Osteoblast (primary cell): ENCODE measurements at regions not wholly inside any gene's neighbourhood (a gene's known extent, or its start where the extent isn't known, plus 50 kb on each side); places are given as distances from the start of the nearest gene placed in this dataset.

ENCODE experiments used
- DNase-seq: peaks from one replicate; pipeline ENCODE4 v3.0.0; 2011; ENCODE audit warnings: low spot score, mixed read lengths; ENCODE audit not compliant: insufficient read length; ENCODE audit errors: missing footprints
- H2AFZ ChIP-seq: 2 replicates; pipeline ENCODE4 v1.6.0; 2011; ENCODE audit warnings: mild to moderate bottlenecking, low read length
- H3K27ac ChIP-seq: 2 replicates; pipeline ENCODE4 v1.5.1; 2011; ENCODE audit warnings: mild to moderate bottlenecking, low read depth, low read length, moderate library complexity
- H3K27me3 ChIP-seq: 2 replicates; pipeline ENCODE4 v1.6.0; 2012; ENCODE audit warnings: mild to moderate bottlenecking, control low read depth, inconsistent platforms, low read length, moderate library complexity; ENCODE audit not compliant: insufficient read depth
- H3K36me3 ChIP-seq: 2 replicates; pipeline ENCODE4 v1.5.1; 2011; ENCODE audit warnings: mild to moderate bottlenecking, low read length, control low read depth, moderate library complexity; ENCODE audit not compliant: insufficient read depth
- H3K4me1 ChIP-seq: 2 replicates; pipeline ENCODE4 v1.5.1; 2011; ENCODE audit warnings: mild to moderate bottlenecking, low read length, control low read depth, moderate library complexity; ENCODE audit not compliant: insufficient read depth
- H3K4me2 ChIP-seq: 2 replicates; pipeline ENCODE4 v1.6.0; 2011; ENCODE audit warnings: mild to moderate bottlenecking, low read length; ENCODE audit not compliant: insufficient read depth
- H3K4me3 ChIP-seq: fragments of 200-600 bp; sonication (generic); 3 replicates; pipeline ENCODE4 v1.5.1; 2012; ENCODE audit warnings: mild to moderate bottlenecking, low read length, inconsistent platforms; ENCODE audit not compliant: insufficient read depth
- H3K79me2 ChIP-seq: 2 replicates; pipeline ENCODE4 v1.6.0; 2012; ENCODE audit warnings: mild to moderate bottlenecking, low read length, control low read depth, inconsistent platforms; ENCODE audit not compliant: insufficient read depth
- H3K9me3 ChIP-seq: 2 replicates; pipeline ENCODE4 v1.5.1; 2011; ENCODE audit warnings: low read depth, low read length, control low read depth
- H4K20me1 ChIP-seq: 2 replicates; pipeline ENCODE4 v1.6.0; 2012; ENCODE audit warnings: mild to moderate bottlenecking, low read length, control low read depth; ENCODE audit not compliant: insufficient read depth
- TF ChIP-seq, protein P1 (sequence below): IDR thresholded peaks from 2 replicates; pipeline ENCODE4 v1.5.1; 2011; ENCODE audit warnings: mild to moderate bottlenecking, low read depth, low read length, moderate library complexity; ENCODE audit errors: extremely low read depth

DNA sequence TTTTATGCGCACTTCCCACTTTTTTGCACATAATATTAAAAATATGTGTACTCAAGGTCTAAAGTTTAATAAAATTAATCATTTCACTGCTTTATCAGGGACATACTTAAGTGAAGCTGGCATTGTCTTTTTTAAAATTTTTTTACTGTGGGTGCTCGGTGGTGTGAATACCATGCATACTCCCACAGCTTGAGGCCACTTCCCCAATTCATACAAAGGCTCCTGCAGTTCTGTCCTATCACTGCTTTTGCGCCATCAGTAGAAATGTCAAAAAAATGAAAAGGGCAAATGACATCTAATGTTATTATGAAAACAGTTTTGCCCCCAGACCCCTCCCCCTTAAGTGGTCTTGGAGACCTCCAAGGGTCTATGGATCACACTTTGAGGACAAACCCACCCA is 464.1 kb upstream of the ARID1B start:
- Histone ChIP-seq H3K79me2 (no peaks in the 10 kb centered on the region), H4K20me1 (no peaks in the 10 kb centered on the region), H3K27me3 (no peaks in the 10 kb centered on the region), H3K4me1 (no peaks in the 10 kb centered on the region), H2AFZ (no peak overlapping the region), H3K9me3 (no peaks in the 10 kb centered on the region), H3K27ac (no peak overlapping the region), H3K36me3 (no peaks in the 10 kb centered on the region), H3K4me2 (no peak overlapping the region), H3K4me3 (no peak overlapping the region)
- no peak for DNase-seq
- TF ChIP-seq, protein P1, sequence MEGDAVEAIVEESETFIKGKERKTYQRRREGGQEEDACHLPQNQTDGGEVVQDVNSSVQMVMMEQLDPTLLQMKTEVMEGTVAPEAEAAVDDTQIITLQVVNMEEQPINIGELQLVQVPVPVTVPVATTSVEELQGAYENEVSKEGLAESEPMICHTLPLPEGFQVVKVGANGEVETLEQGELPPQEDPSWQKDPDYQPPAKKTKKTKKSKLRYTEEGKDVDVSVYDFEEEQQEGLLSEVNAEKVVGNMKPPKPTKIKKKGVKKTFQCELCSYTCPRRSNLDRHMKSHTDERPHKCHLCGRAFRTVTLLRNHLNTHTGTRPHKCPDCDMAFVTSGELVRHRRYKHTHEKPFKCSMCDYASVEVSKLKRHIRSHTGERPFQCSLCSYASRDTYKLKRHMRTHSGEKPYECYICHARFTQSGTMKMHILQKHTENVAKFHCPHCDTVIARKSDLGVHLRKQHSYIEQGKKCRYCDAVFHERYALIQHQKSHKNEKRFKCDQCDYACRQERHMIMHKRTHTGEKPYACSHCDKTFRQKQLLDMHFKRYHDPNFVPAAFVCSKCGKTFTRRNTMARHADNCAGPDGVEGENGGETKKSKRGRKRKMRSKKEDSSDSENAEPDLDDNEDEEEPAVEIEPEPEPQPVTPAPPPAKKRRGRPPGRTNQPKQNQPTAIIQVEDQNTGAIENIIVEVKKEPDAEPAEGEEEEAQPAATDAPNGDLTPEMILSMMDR: no peak

DNA sequence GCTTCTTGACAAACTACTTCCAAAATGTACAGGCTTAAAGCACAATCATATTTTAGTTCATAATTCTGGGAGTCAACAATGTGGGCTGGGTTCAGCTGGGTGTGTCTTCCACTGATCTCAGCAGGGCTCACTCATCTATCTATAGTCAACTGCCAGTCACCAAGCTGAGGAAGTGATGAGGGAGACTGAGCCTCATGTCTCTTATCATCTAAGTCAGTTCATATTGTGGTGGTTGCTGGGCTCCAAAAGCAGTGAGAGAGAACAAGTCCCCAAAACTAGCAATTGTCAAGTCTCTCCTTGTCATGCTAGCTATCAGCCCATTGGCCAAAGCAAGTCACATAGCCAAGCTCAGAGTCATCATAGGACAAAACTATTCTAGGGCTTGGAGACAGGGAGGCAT is 465.9 kb upstream of the ARID1B start:
- Histone ChIP-seq H3K9me3 (no peaks in the 10 kb centered on the region), H4K20me1 (no peaks in the 10 kb centered on the region), H3K27me3 (no peaks in the 10 kb centered on the region), H3K27ac (no peak overlapping the region), H3K79me2 (no peaks in the 10 kb centered on the region), H3K4me2 (no peak overlapping the region), H3K4me1 (no peaks in the 10 kb centered on the region), H3K36me3 (no peaks in the 10 kb centered on the region), H3K4me3 (no peak overlapping the region), H2AFZ (no peak overlapping the region)
- no peak for DNase-seq
- TF ChIP-seq, protein P1: no peak

DNA sequence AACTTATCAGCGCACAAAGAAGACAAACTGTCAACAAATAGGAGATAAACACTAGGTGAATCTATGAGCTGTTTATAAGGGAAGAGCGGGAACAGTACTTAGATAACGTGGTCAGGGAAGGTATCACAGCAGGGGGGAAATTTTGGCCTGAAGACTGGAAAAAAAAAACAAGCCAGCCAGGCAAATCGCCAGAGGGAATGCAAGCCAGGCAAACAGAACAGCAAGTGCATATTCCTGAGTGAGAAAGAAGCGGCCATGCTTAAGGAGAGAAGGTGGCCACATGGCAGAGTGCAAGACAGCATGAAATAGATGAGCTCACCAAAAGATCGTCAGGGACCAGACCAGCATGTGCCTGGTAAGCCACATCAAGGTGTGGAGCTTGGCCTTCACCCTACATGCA is 466.5 kb upstream of the ARID1B start:
- Histone ChIP-seq H4K20me1 (no peaks in the 10 kb centered on the region), H3K27ac (no peak overlapping the region), H2AFZ (no peak overlapping the region), H3K79me2 (no peaks in the 10 kb centered on the region), H3K36me3 (no peaks in the 10 kb centered on the region), H3K4me2 (no peak overlapping the region), H3K4me3 (no peak overlapping the region), H3K9me3 (no peaks in the 10 kb centered on the region), H3K27me3 (no peaks in the 10 kb centered on the region), H3K4me1 (no peaks in the 10 kb centered on the region)
- TF ChIP-seq, protein P1: no peak
- no peak for DNase-seq

DNA sequence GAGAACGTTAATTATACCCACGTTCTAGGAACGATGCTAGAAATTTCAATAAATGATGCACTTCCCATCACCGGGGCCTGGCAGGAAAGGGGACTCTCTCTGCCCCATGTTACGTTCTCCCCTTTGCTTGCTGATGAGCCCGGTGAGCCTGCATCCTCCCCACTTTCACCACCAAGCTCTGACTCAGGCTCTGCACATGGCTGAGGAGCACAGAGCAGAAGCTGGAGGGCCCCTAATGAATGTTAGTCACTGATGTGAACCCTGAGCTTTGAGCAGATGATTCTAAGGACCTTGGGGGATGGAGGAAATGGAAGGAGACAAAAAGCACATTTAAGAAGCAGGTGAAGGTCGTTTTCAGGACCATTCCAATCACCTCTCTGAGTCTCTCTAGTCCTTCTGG is 468.2 kb upstream of the ARID1B start:
- H3K27ac ChIP-seq: no peak overlapping the region
- no peaks in the 10 kb centered on the region for H3K9me3 ChIP-seq
- no peaks in the 10 kb centered on the region for H3K79me2 ChIP-seq
- no peak overlapping the region for H3K4me2 ChIP-seq
- no peaks in the 10 kb centered on the region for H3K27me3 ChIP-seq
- no peaks in the 10 kb centered on the region for H4K20me1 ChIP-seq
- H3K4me1 ChIP-seq: no peaks in the 10 kb centered on the region
- H2AFZ ChIP-seq: no peak overlapping the region
- no peak for DNase-seq
- TF ChIP-seq, protein P1: no peak
- no peak overlapping the region for H3K4me3 ChIP-seq
- no peaks in the 10 kb centered on the region for H3K36me3 ChIP-seq
